GM12865 (cell line): ENCODE measurements at regions not wholly inside any gene's neighbourhood (a gene's known extent, or its start where the extent isn't known, plus 50 kb on each side); places are given as distances from the start of the nearest gene placed in this dataset.

Source experiments
- DNase-seq: peaks from one replicate; pipeline ENCODE4 v3.0.0; 2010; ENCODE audit warnings: low read depth
- H3K4me3 ChIP-seq: 2 replicates; pipeline ENCODE4 v1.5.1; 2011; ENCODE audit warnings: mild to moderate bottlenecking, low read depth, low read length, control low read depth
- CTCF ChIP-seq: IDR thresholded peaks from 2 replicates; pipeline ENCODE4 v1.5.1; 2011; ENCODE audit warnings: low read length, control low read depth, low read depth, inconsistent platforms; ENCODE audit not compliant: insufficient read depth; ENCODE audit errors: missing control alignments

- H3K4me3 ChIP-seq = no peak overlapping the region
- TF ChIP-seq CTCF = no peak
- no peak for DNase-seq
Measured at GRCh38 chr3:61439122-61439458, 122.3 kb upstream of the PTPRG start.

GRCh38 chr3:61442696-61443095, 118.7 kb upstream of the PTPRG start:
- H3K4me3 ChIP-seq = no peak overlapping the region
- TF ChIP-seq CTCF = no peak
- no peak for DNase-seq

GRCh38 chr3:61443886-61444285, 117.5 kb upstream of the PTPRG start:
- no peak for DNase-seq
- no peak overlapping the region for H3K4me3 ChIP-seq
- no peak for TF ChIP-seq CTCF

GRCh38 chr3:61444782-61445181, 116.6 kb upstream of the PTPRG start:
- H3K4me3 ChIP-seq = no peak overlapping the region
- DNase-seq = no peak
- TF ChIP-seq CTCF = no peak

- DNase-seq = no peak
- TF ChIP-seq CTCF = no peak
- H3K4me3 ChIP-seq = no peak overlapping the region
Measured at GRCh38 chr3:61445924-61446323, 115.4 kb upstream of the PTPRG start.

GRCh38 chr3:61446341-61446740, 115.0 kb upstream of the PTPRG start:
- no peak for DNase-seq
- no peak for TF ChIP-seq CTCF

GRCh38 chr3:61448378-61448777, 113.0 kb upstream of the PTPRG start:
- no peak for DNase-seq
- no peak overlapping the region for H3K4me3 ChIP-seq
- TF ChIP-seq CTCF = no peak

More at GRCh38 chr3:61446341-61446740, 115.0 kb upstream of the PTPRG start:
- H3K4me3 ChIP-seq = no peak overlapping the region
